ENCODE measurements at regions not wholly inside any gene's neighbourhood (a gene's known extent, or its start where the extent isn't known, plus 50 kb on each side); places are given as distances from the start of the nearest gene placed in this dataset.

- Histone ChIP-seq H3K4me3 (ENCODE audit: low read length) (no peak overlapping the region), H3K9me3 (ENCODE audit: insufficient read depth, low read depth, low read length) (no peaks in the 10 kb centered on the region), H3K36me3 (ENCODE audit: insufficient read depth, low read length) (no peaks in the 10 kb centered on the region), H3K4me1 (ENCODE audit: insufficient read depth, low read length) (peaks cover 4% of the 10 kb centered on the region; the same call in 1 of the 2 replicates), H3K9ac (ENCODE audit: low read depth, low read length) (no peak overlapping the region), H3K27ac (ENCODE audit: low read depth, low read length) (no peak overlapping the region), H3K27me3 (ENCODE audit: insufficient read depth, low read length) (0 out of 2 replicates have a peak, but pooled peaks cover 2% of the 10 kb centered on the region)
- 93% methylated on average over 5 of the region's 5 CpGs for WGBS
These were observed 69.1 kb downstream of the FOXA2 start for GRCh38 chr20:22515264-22515663.

DNA sequence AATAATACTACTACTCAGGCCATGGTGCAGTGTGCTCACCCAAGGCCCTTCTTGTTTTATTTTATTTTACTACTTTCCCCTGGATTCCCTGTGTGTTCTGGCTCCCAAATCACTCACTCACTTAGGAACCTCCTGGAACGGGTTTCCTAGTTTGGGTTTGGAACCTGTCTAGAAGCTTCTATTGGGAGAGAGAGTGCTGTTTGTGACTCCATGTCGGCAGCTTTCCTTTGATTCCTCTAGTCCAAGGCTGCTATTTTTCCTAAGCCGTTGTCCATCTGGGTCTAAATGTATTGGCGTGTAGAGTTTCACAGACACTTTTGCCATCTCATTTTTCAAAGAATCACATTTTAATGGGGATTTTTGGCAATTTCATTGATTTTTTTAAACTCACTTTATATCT, 70.8 kb downstream of the FOXA2 start:
- H3K9ac ChIP-seq (ENCODE audit: low read depth, low read length) = no peak overlapping the region
- H3K36me3 ChIP-seq (ENCODE audit: insufficient read depth, low read length) = no peaks in the 10 kb centered on the region
- 92% methylated on average over 4 of the region's 4 CpGs for WGBS
- no peak overlapping the region for H3K27ac ChIP-seq (ENCODE audit: low read depth, low read length)
- peaks cover 4% of the 10 kb centered on the region; the same call in 1 of the 2 replicates for H3K4me1 ChIP-seq (ENCODE audit: insufficient read depth, low read length)
- no peak overlapping the region for H3K4me3 ChIP-seq (ENCODE audit: low read length)
- H3K9me3 ChIP-seq (ENCODE audit: insufficient read depth, low read depth, low read length) = no peaks in the 10 kb centered on the region
- H3K27me3 ChIP-seq (ENCODE audit: insufficient read depth, low read length) = no peaks in the 10 kb centered on the region

GRCh38 chr20:22512911-22513489, 71.4 kb downstream of the FOXA2 start:
- Histone ChIP-seq H3K27me3 (ENCODE audit: insufficient read depth, low read length) (no peaks in the 10 kb centered on the region; the same call in 1 of the 2 replicates), H3K9ac (ENCODE audit: low read depth, low read length) (no peak overlapping the region), H3K4me1 (ENCODE audit: insufficient read depth, low read length) (peaks cover 4% of the 10 kb centered on the region; the same call in 1 of the 2 replicates), H3K36me3 (ENCODE audit: insufficient read depth, low read length) (no peaks in the 10 kb centered on the region), H3K27ac (ENCODE audit: low read depth, low read length) (no peak overlapping the region), H3K9me3 (ENCODE audit: insufficient read depth, low read depth, low read length) (no peaks in the 10 kb centered on the region), H3K4me3 (ENCODE audit: low read length) (no peak overlapping the region)
- WGBS = 87% methylated on average over 1 of the region's 1 CpG

DNA sequence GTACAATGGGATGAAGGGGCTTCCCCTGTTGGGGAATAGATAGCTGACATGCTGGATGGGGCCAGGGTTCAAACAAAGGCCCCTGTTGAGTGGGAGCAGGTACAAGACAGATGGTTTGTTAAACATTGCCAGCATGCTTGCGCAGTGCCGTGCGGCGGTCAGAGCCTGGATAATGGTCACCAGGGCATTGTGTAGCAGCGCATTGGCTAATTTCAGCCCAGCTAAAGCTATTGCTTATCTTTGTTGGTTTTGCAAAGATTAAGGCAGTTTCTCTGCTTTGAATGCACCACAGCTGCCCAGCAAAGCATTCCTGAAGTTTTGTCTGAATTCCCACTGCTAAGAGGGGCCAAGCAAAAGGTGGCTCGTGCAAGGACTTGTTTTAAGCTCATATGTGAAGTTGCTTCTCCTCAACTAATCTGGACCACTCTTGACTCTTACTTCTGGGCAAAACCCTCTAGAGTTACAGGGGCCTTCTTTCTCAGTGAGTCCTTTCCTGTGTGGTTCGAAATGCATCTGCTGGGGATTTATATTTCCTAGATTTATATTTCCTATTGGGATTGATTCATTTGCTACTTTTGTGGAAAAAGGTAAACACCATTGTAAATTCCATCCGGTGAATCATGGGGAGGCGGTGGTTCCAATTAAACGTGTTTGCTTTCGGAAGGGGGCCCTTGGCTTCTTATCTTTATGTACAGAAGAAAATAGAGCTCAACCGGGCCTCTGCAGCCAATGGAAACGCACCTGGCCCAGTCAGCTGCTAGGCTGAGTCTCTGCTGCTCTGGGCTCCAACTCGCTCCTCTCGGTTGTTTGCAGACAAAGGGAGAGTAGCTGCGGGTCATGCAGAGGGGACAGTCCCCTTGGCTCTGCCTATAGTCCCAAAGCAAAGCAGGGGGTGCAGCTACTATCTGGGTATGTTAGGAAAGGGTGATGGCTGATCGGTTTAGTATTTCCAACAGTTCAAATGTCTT, 72.1 kb downstream of the FOXA2 start:
- Histone ChIP-seq H3K9ac (ENCODE audit: low read depth, low read length) (no peak overlapping the region), H3K4me3 (ENCODE audit: low read length) (no peak overlapping the region), H3K27ac (ENCODE audit: low read depth, low read length) (peak overlapping the region; percentile 42; the same call in 1 of the 2 replicates), H3K9me3 (ENCODE audit: insufficient read depth, low read depth, low read length) (no peaks in the 10 kb centered on the region), H3K4me1 (ENCODE audit: insufficient read depth, low read length) (peaks cover 4% of the 10 kb centered on the region; the same call in 1 of the 2 replicates), H3K36me3 (ENCODE audit: insufficient read depth, low read length) (no peaks in the 10 kb centered on the region), H3K27me3 (ENCODE audit: insufficient read depth, low read length) (no peaks in the 10 kb centered on the region; the same call in 1 of the 2 replicates)
- WGBS = 67% methylated on average over 16 of the region's 17 CpGs

DNA sequence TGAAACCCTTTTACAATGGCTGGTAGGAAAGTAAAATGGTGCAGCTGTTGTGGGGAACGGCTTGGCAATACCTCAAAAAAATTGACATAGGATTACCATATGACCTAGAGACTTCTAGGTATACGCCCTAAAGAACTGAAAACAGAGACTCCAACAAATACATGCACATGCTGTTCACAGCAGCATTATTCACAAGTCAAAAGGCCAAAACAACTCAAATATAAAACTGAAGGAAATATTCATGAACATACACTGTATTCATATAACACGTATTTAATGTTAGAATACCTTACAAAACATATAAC, 74.6 kb downstream of the FOXA2 start:
- H3K36me3 ChIP-seq (ENCODE audit: insufficient read depth, low read length) = no peaks in the 10 kb centered on the region
- H3K9me3 ChIP-seq (ENCODE audit: insufficient read depth, low read depth, low read length) = no peaks in the 10 kb centered on the region
- H3K4me1 ChIP-seq (ENCODE audit: insufficient read depth, low read length) = peaks cover 4% of the 10 kb centered on the region; the same call in 1 of the 2 replicates
- H3K27ac ChIP-seq (ENCODE audit: low read depth, low read length) = no peak overlapping the region
- H3K9ac ChIP-seq (ENCODE audit: low read depth, low read length) = no peak overlapping the region
- no peak overlapping the region for H3K4me3 ChIP-seq (ENCODE audit: low read length)
- WGBS = 97% methylated on average over 2 of the region's 3 CpGs
- no peaks in the 10 kb centered on the region; the same call in 1 of the 2 replicates for H3K27me3 ChIP-seq (ENCODE audit: insufficient read depth, low read length)

- H3K9me3 ChIP-seq (ENCODE audit: insufficient read depth, low read depth, low read length) = no peaks in the 10 kb centered on the region
- 94% methylated on average over 7 of the region's 7 CpGs for WGBS
- H3K27me3 ChIP-seq (ENCODE audit: insufficient read depth, low read length) = no peaks in the 10 kb centered on the region; the same call in 1 of the 2 replicates
- H3K27ac ChIP-seq (ENCODE audit: low read depth, low read length) = no peak overlapping the region
- no peak overlapping the region for H3K4me3 ChIP-seq (ENCODE audit: low read length)
- no peaks in the 10 kb centered on the region for H3K36me3 ChIP-seq (ENCODE audit: insufficient read depth, low read length)
- no peak overlapping the region for H3K9ac ChIP-seq (ENCODE audit: low read depth, low read length)
- H3K4me1 ChIP-seq (ENCODE audit: insufficient read depth, low read length) = peaks cover 4% of the 10 kb centered on the region; the same call in 1 of the 2 replicates
These were observed 75.1 kb downstream of the FOXA2 start for GRCh38 chr20:22509090-22509842.

DNA sequence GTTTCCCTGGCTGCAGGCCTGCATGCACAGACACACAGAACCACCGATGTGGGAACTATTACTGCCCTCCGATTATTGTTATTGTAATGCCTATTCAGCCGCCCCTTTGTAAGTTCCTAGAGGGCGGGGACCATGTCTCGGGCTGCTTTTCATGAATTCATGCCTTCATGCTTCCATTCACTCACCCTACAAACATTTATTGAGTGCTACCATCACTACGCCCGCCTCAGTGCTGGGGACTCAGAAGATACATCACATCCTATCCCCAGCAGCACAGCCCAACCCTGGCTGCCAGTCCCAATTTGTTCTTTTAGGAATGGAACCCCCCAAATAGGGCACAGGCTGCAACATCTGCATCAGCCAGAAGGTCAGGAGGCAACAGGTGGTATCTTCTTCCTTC, 75.9 kb downstream of the FOXA2 start:
- no peaks in the 10 kb centered on the region for H3K36me3 ChIP-seq (ENCODE audit: insufficient read depth, low read length)
- H3K9ac ChIP-seq (ENCODE audit: low read depth, low read length) = no peak overlapping the region
- H3K27me3 ChIP-seq (ENCODE audit: insufficient read depth, low read length) = no peaks in the 10 kb centered on the region; the same call in 1 of the 2 replicates
- no peak overlapping the region for H3K27ac ChIP-seq (ENCODE audit: low read depth, low read length)
- WGBS = 70% methylated on average over 7 of the region's 7 CpGs
- H3K4me1 ChIP-seq (ENCODE audit: insufficient read depth, low read length) = peaks cover 4% of the 10 kb centered on the region; the same call in 1 of the 2 replicates
- no peaks in the 10 kb centered on the region for H3K9me3 ChIP-seq (ENCODE audit: insufficient read depth, low read depth, low read length)
- no peak overlapping the region for H3K4me3 ChIP-seq (ENCODE audit: low read length)

DNA sequence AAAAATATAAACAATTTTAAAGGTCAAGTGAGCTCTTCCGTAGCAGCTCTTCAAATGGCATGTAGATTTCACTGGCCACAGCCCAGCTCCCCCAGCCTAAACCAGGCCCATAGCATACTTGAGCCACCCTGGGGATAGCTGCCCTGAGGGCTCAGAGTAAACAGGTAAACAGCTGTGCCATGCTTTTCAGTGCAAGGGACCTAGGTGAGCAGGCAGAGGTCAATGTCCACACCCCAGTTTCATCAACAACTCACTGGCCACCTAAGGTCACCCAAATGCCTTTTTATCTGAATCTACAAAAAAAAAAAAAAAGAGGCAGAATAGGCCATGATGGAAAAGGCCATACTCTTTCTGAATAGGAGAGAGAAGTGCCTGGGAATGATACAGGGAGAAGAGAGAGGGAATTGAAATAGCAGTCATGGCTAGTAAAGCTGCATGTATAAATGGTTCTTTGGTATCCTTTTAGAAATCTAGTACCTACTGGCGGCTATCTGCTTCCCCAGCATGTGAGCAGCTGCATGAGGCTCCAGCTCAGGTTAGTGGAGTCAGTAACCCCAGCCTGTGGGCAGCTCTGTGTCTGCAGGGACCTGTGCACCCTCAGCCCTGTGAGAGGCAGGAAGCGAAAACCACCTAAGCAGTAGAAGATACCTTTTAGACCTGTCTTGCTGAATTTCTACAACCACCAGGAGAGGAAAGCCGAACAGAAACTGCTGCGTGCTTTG, 77.0 kb downstream of the FOXA2 start:
- Histone ChIP-seq H3K4me1 (ENCODE audit: insufficient read depth, low read length) (peaks cover 3% of the 10 kb centered on the region; the same call in 1 of the 2 replicates), H3K27ac (ENCODE audit: low read depth, low read length) (no peak overlapping the region), H3K9me3 (ENCODE audit: insufficient read depth, low read depth, low read length) (no peaks in the 10 kb centered on the region), H3K4me3 (ENCODE audit: low read length) (no peak overlapping the region), H3K27me3 (ENCODE audit: insufficient read depth, low read length) (no peaks in the 10 kb centered on the region; the same call in 1 of the 2 replicates), H3K36me3 (ENCODE audit: insufficient read depth, low read length) (no peaks in the 10 kb centered on the region), H3K9ac (ENCODE audit: low read depth, low read length) (no peak overlapping the region)
- WGBS = 95% methylated on average over 5 of the region's 5 CpGs

- Histone ChIP-seq H3K9ac (ENCODE audit: low read depth, low read length) (no peak overlapping the region), H3K27ac (ENCODE audit: low read depth, low read length) (no peak overlapping the region), H3K9me3 (ENCODE audit: insufficient read depth, low read depth, low read length) (no peaks in the 10 kb centered on the region), H3K4me3 (ENCODE audit: low read length) (no peak overlapping the region), H3K36me3 (ENCODE audit: insufficient read depth, low read length) (no peaks in the 10 kb centered on the region), H3K4me1 (ENCODE audit: insufficient read depth, low read length) (no peaks in the 10 kb centered on the region), H3K27me3 (ENCODE audit: insufficient read depth, low read length) (no peaks in the 10 kb centered on the region; the same call in 1 of the 2 replicates)
- 95% methylated on average over 2 of the region's 4 CpGs for WGBS
These were observed 77.5 kb downstream of the FOXA2 start for GRCh38 chr20:22506827-22507226.

DNA sequence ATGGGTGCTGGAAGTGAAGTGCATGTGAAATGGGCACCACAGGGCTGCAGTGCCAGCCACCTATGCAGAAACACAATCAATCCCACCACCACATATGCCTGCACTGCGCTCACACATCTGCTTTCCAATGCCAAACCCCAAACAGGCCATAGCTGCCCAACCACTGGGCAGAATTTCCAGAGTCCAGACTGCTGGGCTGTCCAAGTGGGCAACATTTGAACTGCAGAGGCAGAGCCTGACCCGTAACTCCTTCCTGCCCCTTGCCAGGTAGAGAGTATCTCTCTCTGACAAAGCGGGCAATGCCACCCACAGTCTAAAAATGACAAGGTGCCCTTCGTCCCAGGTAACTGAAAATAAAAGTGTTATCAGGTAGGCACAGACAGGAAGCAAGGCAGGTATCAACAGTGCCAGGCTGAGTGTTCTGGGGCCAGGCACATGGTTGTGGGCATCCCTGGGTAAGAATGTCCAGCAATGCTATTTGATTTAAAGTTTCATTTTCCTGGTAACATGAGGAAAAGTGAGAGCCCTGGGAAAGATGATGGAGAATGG, 79.5 kb downstream of the FOXA2 start:
- Histone ChIP-seq H3K4me1 (ENCODE audit: insufficient read depth, low read length) (no peaks in the 10 kb centered on the region), H3K36me3 (ENCODE audit: insufficient read depth, low read length) (no peaks in the 10 kb centered on the region), H3K27me3 (ENCODE audit: insufficient read depth, low read length) (no peaks in the 10 kb centered on the region; the same call in 1 of the 2 replicates), H3K9me3 (ENCODE audit: insufficient read depth, low read depth, low read length) (no peaks in the 10 kb centered on the region), H3K27ac (ENCODE audit: low read depth, low read length) (no peak overlapping the region), H3K9ac (ENCODE audit: low read depth, low read length) (no peak overlapping the region), H3K4me3 (ENCODE audit: low read length) (no peak overlapping the region)
- 97% methylated on average over 4 of the region's 4 CpGs for WGBS

Data from HUES64 (cell line).